GM23338 (cell line): ENCODE measurements at regions not wholly inside any gene's neighbourhood (a gene's known extent, or its start where the extent isn't known, plus 50 kb on each side); places are given as distances from the start of the nearest gene placed in this dataset.

Experiments used
- ATAC-seq: fragments of 200-7000 bp; cut with Tn5 transposase; 3 replicates; pipeline ENCODE4 v1.9.1; 2020
- DNase-seq: peaks from one replicate; pipeline ENCODE4 v3.0.0-alpha.2; 2015; ENCODE audit warnings: low spot score
- H2AFZ ChIP-seq: fragments of 200-600 bp; sonication (generic); 2 replicates; pipeline ENCODE4 v1.8.0; 2016; ENCODE audit warnings: antibody characterized with exemption, mild to moderate bottlenecking, moderate library complexity
- H3F3A ChIP-seq: fragments of 200-600 bp; sonication (generic); replicated peaks from 2 replicates; pipeline ENCODE4 v1.8.0; 2017; ENCODE audit warnings: antibody characterized with exemption, mixed run types, low read depth
- H3K27ac ChIP-seq: fragments of 200-600 bp; sonication (generic); 2 replicates; pipeline ENCODE4 v1.6.1; 2016; ENCODE audit warnings: low read depth
- H3K27me3 ChIP-seq: fragments of 200-600 bp; sonication (generic); 2 replicates; pipeline ENCODE4 v1.8.0; 2016; ENCODE audit warnings: mild to moderate bottlenecking, mixed run types, moderate library complexity; ENCODE audit not compliant: insufficient read depth
- H3K36me3 ChIP-seq: fragments of 200-600 bp; sonication (generic); 2 replicates; pipeline ENCODE4 v1.8.0; 2016; ENCODE audit warnings: mild to moderate bottlenecking; ENCODE audit not compliant: insufficient read depth
- H3K4me1 ChIP-seq: fragments of 200-600 bp; sonication (generic); 2 replicates; pipeline ENCODE4 v1.8.0; 2016; ENCODE audit warnings: mild to moderate bottlenecking, moderate library complexity; ENCODE audit not compliant: insufficient read depth
- H3K4me2 ChIP-seq: fragments of 200-600 bp; sonication (generic); 2 replicates; pipeline ENCODE4 v1.7.1; 2017; ENCODE audit warnings: mixed run types
- H3K4me3 ChIP-seq: fragments of 200-600 bp; sonication (generic); 2 replicates; pipeline ENCODE4 v1.6.1; 2016; ENCODE audit warnings: mixed run types
- H3K79me2 ChIP-seq: fragments of 200-600 bp; sonication (generic); replicated peaks from 2 replicates; pipeline ENCODE4 v1.8.0; 2017; ENCODE audit warnings: mild to moderate bottlenecking; ENCODE audit not compliant: insufficient read depth
- H3K9me2 ChIP-seq: fragments of 200-600 bp; sonication (generic); 2 replicates; pipeline ENCODE4 v1.8.0; 2017; ENCODE audit not compliant: insufficient read depth
- H4K20me1 ChIP-seq: fragments of 200-600 bp; sonication (generic); replicated peaks from 2 replicates; pipeline ENCODE4 v1.8.0; 2017; ENCODE audit warnings: mild to moderate bottlenecking; ENCODE audit not compliant: insufficient read depth
- H3K27ac Mint-ChIP-seq: 2 replicates; pipeline ENCODE4 v1.8.0; 2020; ENCODE audit warnings: inconsistent platforms, mild to moderate bottlenecking, moderate library complexity, mixed read lengths
- H3K27me3 Mint-ChIP-seq: 3 replicates; pipeline ENCODE4 v1.8.0; 2022; ENCODE audit warnings: low read depth, mild to moderate bottlenecking, moderate library complexity, mixed read lengths, inconsistent platforms; ENCODE audit not compliant: insufficient read depth, poor library complexity
- H3K36me3 Mint-ChIP-seq: 3 replicates; pipeline ENCODE4 v1.8.0; 2021; ENCODE audit warnings: low read depth, mild to moderate bottlenecking, inconsistent platforms, moderate library complexity, mixed read lengths
- H3K4me1 Mint-ChIP-seq: 3 replicates; pipeline ENCODE4 v1.8.0; 2020; ENCODE audit warnings: mild to moderate bottlenecking, inconsistent platforms, mixed read lengths
- H3K4me3 Mint-ChIP-seq: 3 replicates; pipeline ENCODE4 v1.8.0; 2021; ENCODE audit warnings: moderate library complexity, mild to moderate bottlenecking, inconsistent platforms, mixed read lengths
- H3K9me3 Mint-ChIP-seq: 3 replicates; pipeline ENCODE4 v1.8.0; 2020; ENCODE audit warnings: moderate library complexity, mild to moderate bottlenecking, inconsistent platforms, mixed read lengths
- CREB1 ChIP-seq: fragments of 250-450 bp; sonication (Bioruptor Pico); IDR thresholded peaks from 2 replicates; pipeline ENCODE4 v1.5.0; 2020; ENCODE audit warnings: low read depth, mild to moderate bottlenecking, moderate library complexity
- EZH2 ChIP-seq: fragments of 200-600 bp; sonication (generic); IDR thresholded peaks from one replicate; pipeline ENCODE4 v1.8.0; 2017; ENCODE audit warnings: antibody characterized with exemption, mild to moderate bottlenecking, low read depth; ENCODE audit not compliant: unreplicated experiment
- EZH2phosphoT487 ChIP-seq: fragments of 200-600 bp; sonication (generic); IDR thresholded peaks from one replicate; pipeline ENCODE4 v1.8.1; 2018; ENCODE audit warnings: antibody characterized with exemption; ENCODE audit not compliant: unreplicated experiment
- JUNB ChIP-seq: IDR thresholded peaks from one replicate; pipeline ENCODE4 v1.6.1; 2016; ENCODE audit warnings: antibody characterized with exemption; ENCODE audit not compliant: unreplicated experiment
- NANOG ChIP-seq: IDR thresholded peaks from 2 replicates; pipeline ENCODE4 v1.6.1; 2016; ENCODE audit warnings: antibody characterized with exemption, borderline replicate concordance
- POLR2AphosphoS5 ChIP-seq: IDR thresholded peaks from 2 replicates; pipeline ENCODE4 v1.6.1; 2016; ENCODE audit warnings: antibody characterized with exemption, low read depth
- STAT1 ChIP-seq: IDR thresholded peaks from one replicate; pipeline ENCODE4 v1.6.1; 2016; ENCODE audit warnings: antibody characterized with exemption; ENCODE audit not compliant: unreplicated experiment
- ZNF114 ChIP-seq: fragments of 250-450 bp; sonication (Bioruptor Pico); IDR thresholded peaks from 2 replicates; pipeline ENCODE4 v1.5.0; 2020; ENCODE audit warnings: mild to moderate bottlenecking, moderate library complexity
- ZNF331 ChIP-seq: fragments of 250-450 bp; sonication (Bioruptor Pico); IDR thresholded peaks from 2 replicates; pipeline ENCODE4 v1.5.0; 2020; ENCODE audit warnings: low read depth, mild to moderate bottlenecking, moderate library complexity
- TF ChIP-seq, protein P1 (sequence below), 2 experiments: fragments of 200-600 bp in 1 of 2; sonication (generic) in 1 of 2; conservative IDR thresholded peaks; 2 replicates each; pipeline versions ENCODE4 v1.5.1 to v1.6.1; 2016 to 2017; ENCODE audit warnings: antibody characterized with exemption in 2 of 2, low read depth in 2 of 2, mild to moderate bottlenecking in 2 of 2, moderate library complexity in 1 of 2
- TF ChIP-seq, protein P2 (sequence below): IDR thresholded peaks from one replicate; pipeline ENCODE4 v1.6.1; 2018; ENCODE audit warnings: antibody characterized with exemption; ENCODE audit not compliant: unreplicated experiment
- TF ChIP-seq, protein P3 (sequence below): fragments of 250-450 bp; sonication (Bioruptor Pico); IDR thresholded peaks from 2 replicates; pipeline ENCODE4 v1.5.0; 2020; ENCODE audit warnings: mild to moderate bottlenecking, moderate library complexity
- TF ChIP-seq, protein P4 (sequence below): IDR thresholded peaks from 2 replicates; pipeline ENCODE4 v1.6.1; 2016; ENCODE audit warnings: antibody characterized with exemption

DNA sequence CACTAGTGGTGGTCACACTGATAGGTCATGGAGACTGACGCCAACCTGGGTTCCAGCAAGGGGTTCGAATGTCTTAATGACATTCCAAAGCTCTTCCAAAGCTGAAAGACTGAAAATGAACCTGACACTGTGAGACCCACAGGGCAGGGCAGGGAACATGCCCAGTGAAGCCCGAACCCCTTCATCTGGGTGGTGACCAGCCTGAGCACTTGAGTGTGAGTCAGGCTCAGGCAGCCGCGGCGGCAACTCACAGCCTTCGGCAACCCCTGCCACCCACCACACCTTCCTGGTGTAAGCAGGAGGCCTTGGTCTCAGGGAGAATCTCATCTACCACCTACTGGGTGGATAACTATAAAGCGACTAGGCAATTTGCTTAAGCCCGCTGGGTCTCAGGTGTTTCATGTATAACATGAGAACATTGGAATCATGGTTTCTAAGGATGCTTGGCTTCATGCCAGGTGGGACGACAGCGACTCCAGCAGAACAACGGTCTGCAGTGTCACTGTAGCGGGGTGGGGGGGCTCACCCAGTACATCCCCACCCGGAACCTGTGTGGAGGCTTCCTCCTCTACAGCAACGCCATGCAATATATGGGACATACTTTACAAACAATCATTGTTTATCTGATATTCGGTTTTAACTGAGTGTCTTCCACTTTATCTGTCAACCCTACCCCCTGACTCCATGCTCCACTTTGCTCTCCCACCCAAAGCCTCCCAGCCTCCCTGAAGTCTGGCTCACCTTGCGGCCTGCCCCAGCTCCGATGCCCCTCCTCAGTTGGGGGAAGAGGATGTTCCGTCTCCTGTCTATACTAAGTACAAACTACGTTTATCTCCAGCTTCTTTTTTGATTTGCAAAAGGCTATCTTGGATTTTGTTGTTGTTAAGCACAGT, 125.0 kb upstream of the MEF2A start:
- Mint-ChIP-seq H3K27ac (no peak overlapping the region), H3K4me1 (peaks cover 20% of the 10 kb centered on the region), H3K4me3 (no peak overlapping the region), H3K9me3 (no peaks in the 10 kb centered on the region), H3K36me3 (no peaks in the 10 kb centered on the region; the same call in 2 of the 3 replicates), H3K27me3 (peaks cover 12% of the 10 kb centered on the region)
- H3K27ac ChIP-seq, result no peak overlapping the region
- H3K4me3 ChIP-seq, result no peak overlapping the region
- H2AFZ ChIP-seq, result no peak overlapping the region
- H4K20me1 ChIP-seq, result no peaks in the 10 kb centered on the region
- no peak overlapping the region for H3K4me2 ChIP-seq
- H3K27me3 ChIP-seq, result no peaks in the 10 kb centered on the region
- H3K79me2 ChIP-seq, result no peaks in the 10 kb centered on the region
- TF ChIP-seq, protein P1, sequence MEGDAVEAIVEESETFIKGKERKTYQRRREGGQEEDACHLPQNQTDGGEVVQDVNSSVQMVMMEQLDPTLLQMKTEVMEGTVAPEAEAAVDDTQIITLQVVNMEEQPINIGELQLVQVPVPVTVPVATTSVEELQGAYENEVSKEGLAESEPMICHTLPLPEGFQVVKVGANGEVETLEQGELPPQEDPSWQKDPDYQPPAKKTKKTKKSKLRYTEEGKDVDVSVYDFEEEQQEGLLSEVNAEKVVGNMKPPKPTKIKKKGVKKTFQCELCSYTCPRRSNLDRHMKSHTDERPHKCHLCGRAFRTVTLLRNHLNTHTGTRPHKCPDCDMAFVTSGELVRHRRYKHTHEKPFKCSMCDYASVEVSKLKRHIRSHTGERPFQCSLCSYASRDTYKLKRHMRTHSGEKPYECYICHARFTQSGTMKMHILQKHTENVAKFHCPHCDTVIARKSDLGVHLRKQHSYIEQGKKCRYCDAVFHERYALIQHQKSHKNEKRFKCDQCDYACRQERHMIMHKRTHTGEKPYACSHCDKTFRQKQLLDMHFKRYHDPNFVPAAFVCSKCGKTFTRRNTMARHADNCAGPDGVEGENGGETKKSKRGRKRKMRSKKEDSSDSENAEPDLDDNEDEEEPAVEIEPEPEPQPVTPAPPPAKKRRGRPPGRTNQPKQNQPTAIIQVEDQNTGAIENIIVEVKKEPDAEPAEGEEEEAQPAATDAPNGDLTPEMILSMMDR (conservative IDR thresholded peaks at IDR 0.05; ENCODE audit: low read depth in 2 of 2), result no peak
- TF ChIP-seq JUNB, result no peak
- no peak for TF ChIP-seq STAT1
- TF ChIP-seq NANOG, result no peak
- TF ChIP-seq, protein P2, sequence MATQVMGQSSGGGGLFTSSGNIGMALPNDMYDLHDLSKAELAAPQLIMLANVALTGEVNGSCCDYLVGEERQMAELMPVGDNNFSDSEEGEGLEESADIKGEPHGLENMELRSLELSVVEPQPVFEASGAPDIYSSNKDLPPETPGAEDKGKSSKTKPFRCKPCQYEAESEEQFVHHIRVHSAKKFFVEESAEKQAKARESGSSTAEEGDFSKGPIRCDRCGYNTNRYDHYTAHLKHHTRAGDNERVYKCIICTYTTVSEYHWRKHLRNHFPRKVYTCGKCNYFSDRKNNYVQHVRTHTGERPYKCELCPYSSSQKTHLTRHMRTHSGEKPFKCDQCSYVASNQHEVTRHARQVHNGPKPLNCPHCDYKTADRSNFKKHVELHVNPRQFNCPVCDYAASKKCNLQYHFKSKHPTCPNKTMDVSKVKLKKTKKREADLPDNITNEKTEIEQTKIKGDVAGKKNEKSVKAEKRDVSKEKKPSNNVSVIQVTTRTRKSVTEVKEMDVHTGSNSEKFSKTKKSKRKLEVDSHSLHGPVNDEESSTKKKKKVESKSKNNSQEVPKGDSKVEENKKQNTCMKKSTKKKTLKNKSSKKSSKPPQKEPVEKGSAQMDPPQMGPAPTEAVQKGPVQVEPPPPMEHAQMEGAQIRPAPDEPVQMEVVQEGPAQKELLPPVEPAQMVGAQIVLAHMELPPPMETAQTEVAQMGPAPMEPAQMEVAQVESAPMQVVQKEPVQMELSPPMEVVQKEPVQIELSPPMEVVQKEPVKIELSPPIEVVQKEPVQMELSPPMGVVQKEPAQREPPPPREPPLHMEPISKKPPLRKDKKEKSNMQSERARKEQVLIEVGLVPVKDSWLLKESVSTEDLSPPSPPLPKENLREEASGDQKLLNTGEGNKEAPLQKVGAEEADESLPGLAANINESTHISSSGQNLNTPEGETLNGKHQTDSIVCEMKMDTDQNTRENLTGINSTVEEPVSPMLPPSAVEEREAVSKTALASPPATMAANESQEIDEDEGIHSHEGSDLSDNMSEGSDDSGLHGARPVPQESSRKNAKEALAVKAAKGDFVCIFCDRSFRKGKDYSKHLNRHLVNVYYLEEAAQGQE, result no peak
- TF ChIP-seq, protein P3, sequence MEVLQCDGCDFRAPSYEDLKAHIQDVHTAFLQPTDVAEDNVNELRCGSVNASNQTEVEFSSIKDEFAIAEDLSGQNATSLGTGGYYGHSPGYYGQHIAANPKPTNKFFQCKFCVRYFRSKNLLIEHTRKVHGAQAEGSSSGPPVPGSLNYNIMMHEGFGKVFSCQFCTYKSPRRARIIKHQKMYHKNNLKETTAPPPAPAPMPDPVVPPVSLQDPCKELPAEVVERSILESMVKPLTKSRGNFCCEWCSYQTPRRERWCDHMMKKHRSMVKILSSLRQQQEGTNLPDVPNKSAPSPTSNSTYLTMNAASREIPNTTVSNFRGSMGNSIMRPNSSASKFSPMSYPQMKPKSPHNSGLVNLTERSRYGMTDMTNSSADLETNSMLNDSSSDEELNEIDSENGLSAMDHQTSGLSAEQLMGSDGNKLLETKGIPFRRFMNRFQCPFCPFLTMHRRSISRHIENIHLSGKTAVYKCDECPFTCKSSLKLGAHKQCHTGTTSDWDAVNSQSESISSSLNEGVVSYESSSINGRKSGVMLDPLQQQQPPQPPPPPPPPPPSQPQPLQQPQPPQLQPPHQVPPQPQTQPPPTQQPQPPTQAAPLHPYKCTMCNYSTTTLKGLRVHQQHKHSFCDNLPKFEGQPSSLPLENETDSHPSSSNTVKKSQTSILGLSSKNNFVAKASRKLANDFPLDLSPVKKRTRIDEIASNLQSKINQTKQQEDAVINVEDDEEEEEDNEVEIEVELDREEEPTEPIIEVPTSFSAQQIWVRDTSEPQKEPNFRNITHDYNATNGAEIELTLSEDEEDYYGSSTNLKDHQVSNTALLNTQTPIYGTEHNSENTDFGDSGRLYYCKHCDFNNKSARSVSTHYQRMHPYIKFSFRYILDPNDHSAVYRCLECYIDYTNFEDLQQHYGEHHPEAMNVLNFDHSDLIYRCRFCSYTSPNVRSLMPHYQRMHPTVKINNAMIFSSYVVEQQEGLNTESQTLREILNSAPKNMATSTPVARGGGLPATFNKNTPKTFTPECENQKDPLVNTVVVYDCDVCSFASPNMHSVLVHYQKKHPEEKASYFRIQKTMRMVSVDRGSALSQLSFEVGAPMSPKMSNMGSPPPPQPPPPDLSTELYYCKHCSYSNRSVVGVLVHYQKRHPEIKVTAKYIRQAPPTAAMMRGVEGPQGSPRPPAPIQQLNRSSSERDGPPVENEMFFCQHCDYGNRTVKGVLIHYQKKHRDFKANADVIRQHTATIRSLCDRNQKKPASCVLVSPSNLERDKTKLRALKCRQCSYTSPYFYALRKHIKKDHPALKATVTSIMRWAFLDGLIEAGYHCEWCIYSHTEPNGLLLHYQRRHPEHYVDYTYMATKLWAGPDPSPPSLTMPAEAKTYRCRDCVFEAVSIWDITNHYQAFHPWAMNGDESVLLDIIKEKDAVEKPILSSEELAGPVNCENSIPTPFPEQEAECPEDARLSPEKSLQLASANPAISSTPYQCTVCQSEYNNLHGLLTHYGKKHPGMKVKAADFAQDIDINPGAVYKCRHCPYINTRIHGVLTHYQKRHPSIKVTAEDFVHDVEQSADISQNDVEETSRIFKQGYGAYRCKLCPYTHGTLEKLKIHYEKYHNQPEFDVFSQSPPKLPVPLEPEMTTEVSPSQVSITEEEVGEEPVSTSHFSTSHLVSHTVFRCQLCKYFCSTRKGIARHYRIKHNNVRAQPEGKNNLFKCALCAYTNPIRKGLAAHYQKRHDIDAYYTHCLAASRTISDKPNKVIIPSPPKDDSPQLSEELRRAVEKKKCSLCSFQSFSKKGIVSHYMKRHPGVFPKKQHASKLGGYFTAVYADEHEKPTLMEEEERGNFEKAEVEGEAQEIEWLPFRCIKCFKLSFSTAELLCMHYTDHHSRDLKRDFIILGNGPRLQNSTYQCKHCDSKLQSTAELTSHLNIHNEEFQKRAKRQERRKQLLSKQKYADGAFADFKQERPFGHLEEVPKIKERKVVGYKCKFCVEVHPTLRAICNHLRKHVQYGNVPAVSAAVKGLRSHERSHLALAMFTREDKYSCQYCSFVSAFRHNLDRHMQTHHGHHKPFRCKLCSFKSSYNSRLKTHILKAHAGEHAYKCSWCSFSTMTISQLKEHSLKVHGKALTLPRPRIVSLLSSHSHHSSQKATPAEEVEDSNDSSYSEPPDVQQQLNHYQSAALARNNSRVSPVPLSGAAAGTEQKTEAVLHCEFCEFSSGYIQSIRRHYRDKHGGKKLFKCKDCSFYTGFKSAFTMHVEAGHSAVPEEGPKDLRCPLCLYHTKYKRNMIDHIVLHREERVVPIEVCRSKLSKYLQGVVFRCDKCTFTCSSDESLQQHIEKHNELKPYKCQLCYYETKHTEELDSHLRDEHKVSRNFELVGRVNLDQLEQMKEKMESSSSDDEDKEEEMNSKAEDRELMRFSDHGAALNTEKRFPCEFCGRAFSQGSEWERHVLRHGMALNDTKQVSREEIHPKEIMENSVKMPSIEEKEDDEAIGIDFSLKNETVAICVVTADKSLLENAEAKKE, result no peak
- TF ChIP-seq ZNF331 (CRISPR knock-in tag), result no peak
- no peak for TF ChIP-seq EZH2
- no peak for TF ChIP-seq EZH2phosphoT487
- TF ChIP-seq CREB1 (CRISPR knock-in tag), result no peak
- TF ChIP-seq, protein P4, sequence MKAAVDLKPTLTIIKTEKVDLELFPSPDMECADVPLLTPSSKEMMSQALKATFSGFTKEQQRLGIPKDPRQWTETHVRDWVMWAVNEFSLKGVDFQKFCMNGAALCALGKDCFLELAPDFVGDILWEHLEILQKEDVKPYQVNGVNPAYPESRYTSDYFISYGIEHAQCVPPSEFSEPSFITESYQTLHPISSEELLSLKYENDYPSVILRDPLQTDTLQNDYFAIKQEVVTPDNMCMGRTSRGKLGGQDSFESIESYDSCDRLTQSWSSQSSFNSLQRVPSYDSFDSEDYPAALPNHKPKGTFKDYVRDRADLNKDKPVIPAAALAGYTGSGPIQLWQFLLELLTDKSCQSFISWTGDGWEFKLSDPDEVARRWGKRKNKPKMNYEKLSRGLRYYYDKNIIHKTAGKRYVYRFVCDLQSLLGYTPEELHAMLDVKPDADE, result no peak
- no peak for TF ChIP-seq POLR2AphosphoS5
- no peak for TF ChIP-seq ZNF114
- H3K36me3 ChIP-seq, result no peaks in the 10 kb centered on the region
- no peak for DNase-seq
- H3K4me1 ChIP-seq, result 0 out of 2 replicates have a peak, but pooled peaks cover 10% of the 10 kb centered on the region
- H3F3A ChIP-seq, result no peaks in the 10 kb centered on the region
- ATAC-seq, result no peak
- H3K9me2 ChIP-seq, result no peaks in the 10 kb centered on the region
